ENCODE measurements at regions not wholly inside any gene's neighbourhood (a gene's known extent, or its start where the extent isn't known, plus 50 kb on each side); places are given as distances from the start of the nearest gene placed in this dataset.
"Not testable (repeated sequence)": the region's sequence is repeated elsewhere in the genome, so short reads cannot be mapped to it uniquely, and the experiment has no call there.

DNA sequence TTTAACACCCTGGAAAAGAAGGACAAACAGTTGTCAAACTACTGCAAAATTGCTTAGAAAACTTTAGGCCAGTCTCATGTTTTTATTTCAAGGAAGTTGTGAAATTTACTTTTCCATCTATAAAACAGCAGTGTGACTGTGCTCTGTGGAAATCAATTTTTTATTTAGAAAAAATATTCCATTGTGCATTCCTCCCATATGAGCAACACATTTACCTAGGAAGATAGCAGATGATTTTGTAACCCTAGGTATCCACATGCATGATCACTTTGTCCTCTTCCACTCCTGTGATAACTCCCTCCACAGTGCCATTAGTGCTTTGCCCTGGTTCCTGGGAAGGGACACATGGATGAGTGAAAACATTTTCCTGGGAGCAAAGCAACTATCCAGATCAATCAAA lies 69.4 kb upstream of the GPCPD1 start:
- no peaks in the 10 kb centered on the region for H3K36me3 ChIP-seq (ENCODE audit: low read length)
- no peaks in the 10 kb centered on the region for H3K27me3 ChIP-seq (ENCODE audit: low read length)
- H3K79me2 ChIP-seq (ENCODE audit: insufficient read depth, low read length) = no peaks in the 10 kb centered on the region
- peaks cover 23% of the 10 kb centered on the region for H3F3A ChIP-seq (ENCODE audit: insufficient read depth)
- no peak overlapping the region for H2AFZ ChIP-seq (ENCODE audit: low read depth, low read length, severe bottlenecking)
- TF ChIP-seq EZH2phosphoT487 (conservative IDR thresholded peaks at IDR 0.05; ENCODE audit: low read length) = no peak
- TF ChIP-seq, protein P1, sequence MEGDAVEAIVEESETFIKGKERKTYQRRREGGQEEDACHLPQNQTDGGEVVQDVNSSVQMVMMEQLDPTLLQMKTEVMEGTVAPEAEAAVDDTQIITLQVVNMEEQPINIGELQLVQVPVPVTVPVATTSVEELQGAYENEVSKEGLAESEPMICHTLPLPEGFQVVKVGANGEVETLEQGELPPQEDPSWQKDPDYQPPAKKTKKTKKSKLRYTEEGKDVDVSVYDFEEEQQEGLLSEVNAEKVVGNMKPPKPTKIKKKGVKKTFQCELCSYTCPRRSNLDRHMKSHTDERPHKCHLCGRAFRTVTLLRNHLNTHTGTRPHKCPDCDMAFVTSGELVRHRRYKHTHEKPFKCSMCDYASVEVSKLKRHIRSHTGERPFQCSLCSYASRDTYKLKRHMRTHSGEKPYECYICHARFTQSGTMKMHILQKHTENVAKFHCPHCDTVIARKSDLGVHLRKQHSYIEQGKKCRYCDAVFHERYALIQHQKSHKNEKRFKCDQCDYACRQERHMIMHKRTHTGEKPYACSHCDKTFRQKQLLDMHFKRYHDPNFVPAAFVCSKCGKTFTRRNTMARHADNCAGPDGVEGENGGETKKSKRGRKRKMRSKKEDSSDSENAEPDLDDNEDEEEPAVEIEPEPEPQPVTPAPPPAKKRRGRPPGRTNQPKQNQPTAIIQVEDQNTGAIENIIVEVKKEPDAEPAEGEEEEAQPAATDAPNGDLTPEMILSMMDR (IDR thresholded peaks at IDR 0.05; ENCODE audit: insufficient read depth, low read length, poor library complexity, severe bottlenecking) = no peak
- H3K27ac ChIP-seq (ENCODE audit: low read depth, low read length) = 0 out of 2 replicates have a peak overlapping the region, but pooled peaks have one; percentile 20
- H3K9me3 ChIP-seq (ENCODE audit: insufficient read depth, low read length) = no peaks in the 10 kb centered on the region
- H3K9ac ChIP-seq (ENCODE audit: low read length) = no peak overlapping the region
- H3K4me2 ChIP-seq (ENCODE audit: low read depth, low read length, poor library complexity, severe bottlenecking) = no peak overlapping the region
- no peaks in the 10 kb centered on the region for H4K20me1 ChIP-seq (ENCODE audit: low read depth, low read length)
- no peak overlapping the region for H3K4me3 ChIP-seq (ENCODE audit: insufficient read depth, low read length, poor library complexity, severe bottlenecking)
- H3K9me2 ChIP-seq (replicated peaks; ENCODE audit: insufficient read depth, low read length) = no peaks in the 10 kb centered on the region

DNA sequence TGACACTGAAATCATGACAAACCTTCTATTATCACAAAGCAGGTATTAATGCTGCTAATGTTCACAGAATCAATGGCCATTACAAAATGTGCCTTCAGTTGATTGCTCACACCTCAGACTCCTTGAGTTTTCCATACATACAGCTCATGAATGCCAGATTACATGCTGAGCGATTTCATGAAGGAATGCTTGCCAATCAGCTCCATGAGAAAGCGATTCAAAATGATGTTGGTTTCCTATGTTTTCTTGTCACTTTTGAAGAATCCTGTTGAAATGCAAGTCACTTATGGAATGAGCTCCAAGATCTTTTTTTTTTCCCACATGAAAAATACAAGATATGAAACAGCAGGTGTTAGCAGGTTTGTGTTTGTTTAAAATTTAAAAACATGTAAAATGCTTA lies 68.0 kb upstream of the GPCPD1 start:
- H3K36me3 ChIP-seq (ENCODE audit: low read length) = no peaks in the 10 kb centered on the region
- no peaks in the 10 kb centered on the region for H3K9me2 ChIP-seq (replicated peaks; ENCODE audit: insufficient read depth, low read length)
- peak overlapping the region; percentile 12; the same call in 1 of the 2 replicates for H3K9ac ChIP-seq (ENCODE audit: low read length)
- H3K27ac ChIP-seq (ENCODE audit: low read depth, low read length) = peak overlapping the region; percentile 33
- no peaks in the 10 kb centered on the region for H3K9me3 ChIP-seq (ENCODE audit: insufficient read depth, low read length)
- H3F3A ChIP-seq (ENCODE audit: insufficient read depth) = peaks cover 37% of the 10 kb centered on the region
- no peaks in the 10 kb centered on the region for H4K20me1 ChIP-seq (ENCODE audit: low read depth, low read length)
- peak overlapping the region; percentile 15 for H2AFZ ChIP-seq (ENCODE audit: low read depth, low read length, severe bottlenecking)
- H3K4me2 ChIP-seq (ENCODE audit: low read depth, low read length, poor library complexity, severe bottlenecking) = peak overlapping the region; percentile 10
- no peaks in the 10 kb centered on the region for H3K79me2 ChIP-seq (ENCODE audit: insufficient read depth, low read length)
- H3K27me3 ChIP-seq (ENCODE audit: low read length) = no peaks in the 10 kb centered on the region
- TF ChIP-seq EZH2phosphoT487 (conservative IDR thresholded peaks at IDR 0.05; ENCODE audit: low read length) = no peak
- TF ChIP-seq, protein P1 (IDR thresholded peaks at IDR 0.05; ENCODE audit: insufficient read depth, low read length, poor library complexity, severe bottlenecking) = no peak
- H3K4me3 ChIP-seq (ENCODE audit: insufficient read depth, low read length, poor library complexity, severe bottlenecking) = no peak overlapping the region

DNA sequence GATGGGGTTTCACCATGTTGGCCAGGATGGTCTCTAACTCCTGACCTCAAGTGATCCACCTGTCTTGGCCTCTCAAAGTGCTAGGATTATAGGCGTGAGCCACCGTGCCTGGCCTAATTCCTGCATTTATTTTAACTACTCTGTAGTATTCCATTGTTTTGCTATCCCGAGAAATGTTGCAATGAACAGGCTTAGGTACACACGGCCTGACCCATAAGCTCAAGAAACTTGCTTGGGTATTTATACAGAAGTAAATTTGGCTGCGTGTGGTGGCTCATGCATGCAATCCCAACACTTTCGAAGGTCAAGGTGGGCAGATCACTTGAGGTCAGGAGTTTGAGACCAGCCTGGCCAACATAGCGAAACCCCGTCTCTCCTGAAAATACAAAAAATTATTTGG lies 67.1 kb upstream of the GPCPD1 start:
- not testable (repeated sequence) for H3K9ac ChIP-seq (ENCODE audit: low read length); H3K9me2 ChIP-seq (replicated peaks; ENCODE audit: insufficient read depth, low read length); H2AFZ ChIP-seq (ENCODE audit: low read depth, low read length, severe bottlenecking); H3K27ac ChIP-seq (ENCODE audit: low read depth, low read length); H3K9me3 ChIP-seq (ENCODE audit: insufficient read depth, low read length); H3K4me3 ChIP-seq (ENCODE audit: insufficient read depth, low read length, poor library complexity, severe bottlenecking); H3K79me2 ChIP-seq (ENCODE audit: insufficient read depth, low read length); H3K36me3 ChIP-seq (ENCODE audit: low read length); H3K4me2 ChIP-seq (ENCODE audit: low read depth, low read length, poor library complexity, severe bottlenecking); H4K20me1 ChIP-seq (ENCODE audit: low read depth, low read length); H3K27me3 ChIP-seq (ENCODE audit: low read length)
- H3F3A ChIP-seq (ENCODE audit: insufficient read depth) = peaks cover 45% of the 10 kb centered on the region

DNA sequence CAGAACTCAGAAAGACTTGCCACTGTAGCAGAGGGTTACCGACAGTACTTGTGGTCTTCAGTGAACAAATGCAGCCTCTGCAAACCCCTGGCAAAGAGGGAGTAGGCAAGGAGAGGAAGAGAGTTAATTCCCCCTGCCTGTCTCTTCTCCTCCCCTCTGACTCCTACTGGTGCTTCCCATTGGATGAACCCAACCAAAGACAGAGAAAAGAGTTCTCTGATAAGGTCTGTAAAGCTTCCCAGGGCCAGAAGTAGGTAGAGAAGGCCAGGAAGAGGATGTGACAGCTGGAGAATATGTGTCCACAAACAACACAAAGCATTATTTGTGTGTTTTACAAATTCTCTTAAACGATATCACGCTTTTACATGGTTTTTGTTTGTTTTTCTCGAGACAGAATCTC lies 66.6 kb upstream of the GPCPD1 start:
- Histone ChIP-seq H3K79me2 (ENCODE audit: insufficient read depth, low read length) (no peaks in the 10 kb centered on the region), H3K9ac (ENCODE audit: low read length) (no peak overlapping the region), H4K20me1 (ENCODE audit: low read depth, low read length) (no peaks in the 10 kb centered on the region), H3K9me3 (ENCODE audit: insufficient read depth, low read length) (no peaks in the 10 kb centered on the region), H3K36me3 (ENCODE audit: low read length) (no peaks in the 10 kb centered on the region), H3K9me2 (replicated peaks; ENCODE audit: insufficient read depth, low read length) (no peaks in the 10 kb centered on the region), H3K27ac (ENCODE audit: low read depth, low read length) (peak overlapping the region; percentile 61), H3K4me2 (ENCODE audit: low read depth, low read length, poor library complexity, severe bottlenecking) (no peak overlapping the region), H3K27me3 (ENCODE audit: low read length) (no peaks in the 10 kb centered on the region), H3K4me3 (ENCODE audit: insufficient read depth, low read length, poor library complexity, severe bottlenecking) (no peak overlapping the region), H2AFZ (ENCODE audit: low read depth, low read length, severe bottlenecking) (no peak overlapping the region), H3F3A (ENCODE audit: insufficient read depth) (peaks cover 49% of the 10 kb centered on the region)
- TF ChIP-seq, protein P1 (IDR thresholded peaks at IDR 0.05; ENCODE audit: insufficient read depth, low read length, poor library complexity, severe bottlenecking) = no peak
- TF ChIP-seq EZH2phosphoT487 (conservative IDR thresholded peaks at IDR 0.05; ENCODE audit: low read length) = no peak

All from SU-DHL-6 (cell line).